ENCODE measurements at regions not wholly inside any gene's neighbourhood (a gene's known extent, or its start where the extent isn't known, plus 50 kb on each side); places are given as distances from the start of the nearest gene placed in this dataset.

DNA sequence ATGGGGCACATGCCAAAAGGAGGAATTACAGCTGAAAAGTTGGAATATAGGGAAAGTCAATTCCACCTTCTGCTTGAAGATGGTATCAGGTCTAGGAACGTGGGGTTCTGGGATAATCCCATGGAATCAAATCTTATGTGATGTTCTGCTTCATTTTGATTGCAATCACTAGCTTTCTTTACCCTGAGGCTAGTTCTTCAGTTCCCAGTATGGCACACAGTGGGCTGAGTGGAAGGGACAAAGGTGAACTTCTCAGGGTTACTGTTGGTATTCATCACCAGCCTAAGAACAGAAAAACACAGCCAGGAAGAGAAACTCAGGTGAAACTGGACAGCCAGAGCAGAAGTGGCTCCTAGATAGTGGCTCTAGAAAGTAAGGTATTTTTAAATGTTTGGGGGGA, 117.8 kb downstream of the TNFSF18 start:
- TF ChIP-seq, protein P1, sequence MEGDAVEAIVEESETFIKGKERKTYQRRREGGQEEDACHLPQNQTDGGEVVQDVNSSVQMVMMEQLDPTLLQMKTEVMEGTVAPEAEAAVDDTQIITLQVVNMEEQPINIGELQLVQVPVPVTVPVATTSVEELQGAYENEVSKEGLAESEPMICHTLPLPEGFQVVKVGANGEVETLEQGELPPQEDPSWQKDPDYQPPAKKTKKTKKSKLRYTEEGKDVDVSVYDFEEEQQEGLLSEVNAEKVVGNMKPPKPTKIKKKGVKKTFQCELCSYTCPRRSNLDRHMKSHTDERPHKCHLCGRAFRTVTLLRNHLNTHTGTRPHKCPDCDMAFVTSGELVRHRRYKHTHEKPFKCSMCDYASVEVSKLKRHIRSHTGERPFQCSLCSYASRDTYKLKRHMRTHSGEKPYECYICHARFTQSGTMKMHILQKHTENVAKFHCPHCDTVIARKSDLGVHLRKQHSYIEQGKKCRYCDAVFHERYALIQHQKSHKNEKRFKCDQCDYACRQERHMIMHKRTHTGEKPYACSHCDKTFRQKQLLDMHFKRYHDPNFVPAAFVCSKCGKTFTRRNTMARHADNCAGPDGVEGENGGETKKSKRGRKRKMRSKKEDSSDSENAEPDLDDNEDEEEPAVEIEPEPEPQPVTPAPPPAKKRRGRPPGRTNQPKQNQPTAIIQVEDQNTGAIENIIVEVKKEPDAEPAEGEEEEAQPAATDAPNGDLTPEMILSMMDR (IDR thresholded peaks at IDR 0.05), result no peak
- no peak for TF ChIP-seq POLR2A (IDR thresholded peaks at IDR 0.05)

All from uterus (tissue), 2 donors.